Smooth muscle cell (in vitro differentiated cells): ENCODE measurements at regions not wholly inside any gene's neighbourhood (a gene's known extent, or its start where the extent isn't known, plus 50 kb on each side); places are given as distances from the start of the nearest gene placed in this dataset.

Experiments used
- DNase-seq: peaks from one replicate; lab custom pipeline; 2025; ENCODE audit not compliant: unreplicated experiment; lab: John Stamatoyannopoulos, UW
- H2AFZ ChIP-seq: fragments of 200-600 bp; sonication (generic); 2 replicates; pipeline ENCODE4 v1.6.0; 2016; ENCODE audit warnings: antibody characterized with exemption, low read depth, mild to moderate bottlenecking
- H3F3A ChIP-seq: fragments of 200-600 bp; sonication (generic); 2 replicates; pipeline ENCODE4 v1.6.0; 2017; ENCODE audit warnings: antibody characterized with exemption, low read depth
- H3K27ac ChIP-seq: fragments of 200-600 bp; sonication (generic); 2 replicates; pipeline ENCODE4 v1.5.1; 2016; ENCODE audit warnings: low read depth, mild to moderate bottlenecking
- H3K27me3 ChIP-seq: fragments of 200-600 bp; sonication (generic); 2 replicates; pipeline ENCODE4 v1.6.1; 2016; ENCODE audit warnings: low read depth, mild to moderate bottlenecking
- H3K36me3 ChIP-seq: fragments of 200-600 bp; sonication (generic); 2 replicates; pipeline ENCODE4 v1.5.1; 2016; ENCODE audit warnings: low read depth
- H3K4me1 ChIP-seq: fragments of 200-600 bp; sonication (generic); 2 replicates; pipeline ENCODE4 v1.5.1; 2016; ENCODE audit warnings: low read depth
- H3K4me2 ChIP-seq: fragments of 200-600 bp; sonication (generic); 2 replicates; pipeline ENCODE4 v1.6.0; 2016; ENCODE audit warnings: mild to moderate bottlenecking
- H3K4me3 ChIP-seq: fragments of 200-600 bp; sonication (generic); 2 replicates; pipeline ENCODE4 v1.5.1; 2016; ENCODE audit warnings: mild to moderate bottlenecking
- H3K79me2 ChIP-seq: fragments of 200-600 bp; sonication (generic); 2 replicates; pipeline ENCODE4 v1.6.0; 2016; ENCODE audit warnings: low read depth, mild to moderate bottlenecking
- H3K9ac ChIP-seq: fragments of 200-600 bp; sonication (generic); 2 replicates; pipeline ENCODE4 v1.6.0; 2016; ENCODE audit warnings: low read depth
- H3K9me3 ChIP-seq: fragments of 200-600 bp; sonication (generic); replicated peaks from 2 replicates; pipeline ENCODE4 v1.5.1; 2016; ENCODE audit warnings: low read depth
- H4K20me1 ChIP-seq: fragments of 200-600 bp; sonication (generic); 2 replicates; pipeline ENCODE4 v1.6.0; 2016; ENCODE audit warnings: low read depth
- WGBS: methylation state at CpG from one replicate; pipeline ENCODE4 v1.1.7; 2016; ENCODE audit warnings: low lambda C conversion rate; 5-methylcytosine and 5-hydroxymethylcytosine counted together
- TF ChIP-seq, protein P1 (sequence below): fragments of 200-600 bp; sonication (generic); IDR thresholded peaks from 2 replicates; pipeline ENCODE4 v1.5.1; 2017; ENCODE audit warnings: borderline replicate concordance, mild to moderate bottlenecking, antibody characterized with exemption; ENCODE audit not compliant: insufficient read depth, poor library complexity, severe bottlenecking

DNA sequence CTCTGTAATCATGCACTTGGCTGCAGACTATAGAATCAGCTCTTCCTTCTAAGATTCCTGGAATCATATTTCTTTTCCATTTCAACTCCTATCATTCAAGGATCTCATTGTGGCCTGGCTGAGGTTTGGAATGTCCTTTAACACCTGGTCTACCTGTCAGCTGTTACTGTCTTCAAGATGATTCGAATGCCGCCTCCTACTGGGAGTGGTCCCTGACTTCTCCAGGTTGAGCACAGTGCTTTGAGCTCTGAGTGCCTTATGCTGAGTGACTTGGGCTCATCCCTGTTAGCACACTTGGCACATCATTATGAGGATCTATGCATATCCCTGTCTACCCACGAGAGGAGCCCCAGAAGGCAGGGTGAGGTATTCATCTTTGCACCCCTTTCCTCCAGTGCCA lies 87.6 kb downstream of the MARCHF4 start:
- H4K20me1 ChIP-seq = no peaks in the 10 kb centered on the region
- no peak overlapping the region for H3K4me2 ChIP-seq
- H3K9me3 ChIP-seq = no peaks in the 10 kb centered on the region
- peaks cover 47% of the 10 kb centered on the region for H3K4me1 ChIP-seq
- H3K36me3 ChIP-seq = no peaks in the 10 kb centered on the region
- no peak overlapping the region for H3K27ac ChIP-seq
- H2AFZ ChIP-seq = no peak overlapping the region
- TF ChIP-seq, protein P1, sequence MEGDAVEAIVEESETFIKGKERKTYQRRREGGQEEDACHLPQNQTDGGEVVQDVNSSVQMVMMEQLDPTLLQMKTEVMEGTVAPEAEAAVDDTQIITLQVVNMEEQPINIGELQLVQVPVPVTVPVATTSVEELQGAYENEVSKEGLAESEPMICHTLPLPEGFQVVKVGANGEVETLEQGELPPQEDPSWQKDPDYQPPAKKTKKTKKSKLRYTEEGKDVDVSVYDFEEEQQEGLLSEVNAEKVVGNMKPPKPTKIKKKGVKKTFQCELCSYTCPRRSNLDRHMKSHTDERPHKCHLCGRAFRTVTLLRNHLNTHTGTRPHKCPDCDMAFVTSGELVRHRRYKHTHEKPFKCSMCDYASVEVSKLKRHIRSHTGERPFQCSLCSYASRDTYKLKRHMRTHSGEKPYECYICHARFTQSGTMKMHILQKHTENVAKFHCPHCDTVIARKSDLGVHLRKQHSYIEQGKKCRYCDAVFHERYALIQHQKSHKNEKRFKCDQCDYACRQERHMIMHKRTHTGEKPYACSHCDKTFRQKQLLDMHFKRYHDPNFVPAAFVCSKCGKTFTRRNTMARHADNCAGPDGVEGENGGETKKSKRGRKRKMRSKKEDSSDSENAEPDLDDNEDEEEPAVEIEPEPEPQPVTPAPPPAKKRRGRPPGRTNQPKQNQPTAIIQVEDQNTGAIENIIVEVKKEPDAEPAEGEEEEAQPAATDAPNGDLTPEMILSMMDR = no peak
- peaks cover 17% of the 10 kb centered on the region for H3F3A ChIP-seq
- no peaks in the 10 kb centered on the region for H3K79me2 ChIP-seq
- DNase-seq = no peak
- 64% methylated on average over 3 of the region's 3 CpGs for WGBS
- H3K27me3 ChIP-seq = no peaks in the 10 kb centered on the region
- no peak overlapping the region for H3K9ac ChIP-seq
- H3K4me3 ChIP-seq = no peak overlapping the region

DNA sequence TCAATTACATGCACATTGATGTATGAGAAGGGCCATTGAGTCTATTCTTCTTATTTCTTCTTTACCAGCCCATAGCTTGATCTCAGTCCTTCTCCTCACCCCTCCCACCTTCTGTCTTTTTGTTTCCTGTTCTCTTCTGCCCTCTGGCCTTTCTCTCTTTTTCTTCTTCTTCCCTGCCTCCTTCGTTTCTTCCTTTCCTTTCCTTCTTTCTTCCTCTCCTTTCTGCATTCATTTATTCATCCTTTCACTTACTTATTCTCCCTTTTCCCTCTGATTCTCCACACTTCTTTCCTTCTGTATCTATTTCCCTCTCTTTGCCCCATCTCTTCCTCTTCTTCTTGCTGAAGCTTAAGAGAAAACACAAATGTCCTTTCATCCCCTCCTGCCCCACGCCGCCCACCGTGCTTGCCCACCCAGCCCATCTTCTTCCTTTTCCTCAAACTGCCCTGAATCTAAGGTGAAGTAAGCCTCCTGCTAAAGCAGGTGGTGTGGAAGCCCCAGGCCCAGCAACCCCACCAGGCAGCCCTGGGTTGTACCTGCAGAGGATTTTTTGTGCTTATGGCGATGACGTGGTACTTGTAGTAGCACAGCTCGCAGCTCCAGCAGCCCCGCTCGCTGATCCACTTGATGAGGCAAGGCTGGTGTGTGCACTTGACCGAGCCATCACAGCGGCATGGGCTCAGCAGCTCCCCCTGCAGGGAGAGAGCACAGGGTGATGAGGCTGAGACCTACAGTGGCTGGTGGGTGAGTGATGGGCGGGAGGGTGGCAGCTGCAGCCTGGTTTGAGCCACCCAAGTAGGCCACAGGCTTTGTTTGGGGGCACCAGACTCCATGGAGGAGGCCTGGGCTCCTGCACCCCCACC lies 89.0 kb downstream of the MARCHF4 start:
- Histone ChIP-seq H3K9ac (no peak overlapping the region), H3K4me3 (no peak overlapping the region)

DNA sequence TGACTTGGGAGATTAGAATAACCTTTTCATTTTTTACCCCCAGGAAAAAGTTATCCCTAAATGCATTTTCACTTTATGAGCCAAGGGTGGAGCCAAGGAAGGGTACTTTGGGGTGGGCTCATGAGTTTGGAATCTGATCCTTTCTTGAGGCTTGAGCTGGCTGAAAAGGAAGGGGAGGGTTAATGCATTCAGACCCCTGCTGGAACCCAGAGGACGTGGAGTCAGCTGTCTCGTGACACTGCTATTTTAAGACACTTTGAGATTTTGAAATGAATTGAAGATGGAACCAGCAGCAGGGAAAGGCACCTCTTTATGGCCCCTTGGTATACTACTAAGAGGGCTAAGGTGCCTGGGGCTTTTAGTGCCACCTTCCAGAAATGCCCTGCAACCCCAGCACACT lies 90.4 kb downstream of the MARCHF4 start:
- Histone ChIP-seq H2AFZ (no peak overlapping the region), H3K27me3 (no peaks in the 10 kb centered on the region), H3K9ac (no peak overlapping the region), H4K20me1 (no peaks in the 10 kb centered on the region), H3K4me3 (no peak overlapping the region), H3K9me3 (no peaks in the 10 kb centered on the region), H3K36me3 (no peaks in the 10 kb centered on the region), H3K27ac (no peak overlapping the region), H3K4me1 (peaks cover 28% of the 10 kb centered on the region), H3K79me2 (no peaks in the 10 kb centered on the region), H3F3A (peaks cover 16% of the 10 kb centered on the region), H3K4me2 (no peak overlapping the region)
- TF ChIP-seq, protein P1 = no peak
- 22% methylated on average over 2 of the region's 2 CpGs for WGBS
- no peak for DNase-seq

More for the DNA sequence above, 89.0 kb downstream of the MARCHF4 start:
- H2AFZ ChIP-seq = no peak overlapping the region
- H3K9me3 ChIP-seq = no peaks in the 10 kb centered on the region
- no peak overlapping the region for H3K27ac ChIP-seq
- no peak overlapping the region for H3K4me2 ChIP-seq
- WGBS = 70% methylated on average over 11 of the region's 12 CpGs
- peaks cover 35% of the 10 kb centered on the region for H3K4me1 ChIP-seq
- no peak for DNase-seq
- peaks cover 18% of the 10 kb centered on the region for H3F3A ChIP-seq
- H4K20me1 ChIP-seq = no peaks in the 10 kb centered on the region
- TF ChIP-seq, protein P1 = peak; percentile 21
- H3K36me3 ChIP-seq = no peaks in the 10 kb centered on the region
- H3K79me2 ChIP-seq = no peaks in the 10 kb centered on the region
- no peaks in the 10 kb centered on the region for H3K27me3 ChIP-seq

DNA sequence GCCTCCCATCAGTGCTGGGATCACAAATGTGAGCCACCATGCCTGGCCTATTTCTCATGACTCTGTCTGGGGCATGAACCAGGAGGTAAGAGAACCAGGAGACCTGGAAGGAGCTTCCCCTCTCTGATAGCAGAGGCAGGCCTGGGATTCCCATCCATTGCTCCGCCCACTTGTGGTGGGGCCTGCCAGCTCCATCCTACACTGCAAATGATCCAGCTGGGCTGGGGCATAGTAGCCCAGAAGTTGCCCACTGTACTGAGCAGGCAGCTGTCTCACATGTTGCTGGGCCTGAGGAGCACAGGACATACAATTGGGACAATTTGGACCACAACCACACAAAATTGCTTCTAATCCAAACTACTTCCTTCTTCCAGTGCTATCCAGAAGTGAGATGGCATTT lies 91.0 kb downstream of the MARCHF4 start:
- no peak overlapping the region for H3K4me3 ChIP-seq
- H3K27ac ChIP-seq = no peak overlapping the region
- no peaks in the 10 kb centered on the region for H3K27me3 ChIP-seq
- H3K4me1 ChIP-seq = peaks cover 22% of the 10 kb centered on the region
- no peak overlapping the region for H3K9ac ChIP-seq
- no peak overlapping the region for H2AFZ ChIP-seq
- 85% methylated on average over 1 of the region's 1 CpG for WGBS
- no peaks in the 10 kb centered on the region for H3K79me2 ChIP-seq
- no peaks in the 10 kb centered on the region for H3K9me3 ChIP-seq
- TF ChIP-seq, protein P1 = no peak
- no peaks in the 10 kb centered on the region for H4K20me1 ChIP-seq
- no peaks in the 10 kb centered on the region for H3K36me3 ChIP-seq
- H3F3A ChIP-seq = peaks cover 12% of the 10 kb centered on the region
- no peak overlapping the region for H3K4me2 ChIP-seq
- DNase-seq = no peak
